ENCODE measurements at regions not wholly inside any gene's neighbourhood (a gene's known extent, or its start where the extent isn't known, plus 50 kb on each side); places are given as distances from the start of the nearest gene placed in this dataset.
"Not testable (repeated sequence)": the region's sequence is repeated elsewhere in the genome, so short reads cannot be mapped to it uniquely, and the experiment has no call there.

DNA sequence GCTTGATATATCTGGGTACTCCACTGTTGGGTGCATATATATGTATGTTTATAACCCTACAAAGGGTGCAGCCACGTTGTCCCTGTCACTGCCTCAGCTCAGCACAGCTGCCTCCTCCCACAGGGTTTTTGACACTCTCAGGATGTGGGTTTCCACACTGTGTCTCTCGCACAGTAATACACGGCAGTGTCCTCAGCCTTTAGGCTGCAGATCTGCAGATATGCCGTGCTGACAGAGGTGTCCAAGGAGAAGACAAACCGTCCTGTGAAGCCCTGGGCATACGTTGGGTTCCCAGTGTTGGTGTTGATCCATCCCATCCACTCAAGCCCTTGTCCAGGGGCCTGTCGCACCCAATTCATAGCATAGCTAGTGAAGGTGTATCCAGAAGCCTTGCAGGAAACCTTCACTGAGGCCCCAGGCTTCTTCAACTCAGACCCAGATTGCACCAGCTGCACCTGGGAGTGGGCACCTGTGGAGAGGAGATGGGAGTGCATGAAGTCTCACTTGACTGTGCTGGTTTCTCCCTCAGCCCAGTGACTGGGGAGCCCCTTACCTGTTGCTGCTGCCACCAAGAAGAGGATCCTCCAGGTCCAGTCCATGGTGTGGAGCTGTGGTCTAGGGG is 498.7 kb downstream of the TMEM121 start:
- Histone ChIP-seq H3K9ac (ENCODE audit: low read depth, low read length) (no peak overlapping the region), H3K27me3 (ENCODE audit: control insufficient read depth, insufficient read depth, low read length) (no peaks in the 10 kb centered on the region), H3K27ac (ENCODE audit: low read depth, low read length) (no peak overlapping the region), H3K9me3 (ENCODE audit: control insufficient read depth, insufficient read depth, low read length) (peaks cover 46% of the 10 kb centered on the region), H3K4me1 (ENCODE audit: control insufficient read depth, insufficient read depth, low read length) (no peaks in the 10 kb centered on the region), H3K36me3 (ENCODE audit: control insufficient read depth, insufficient read depth, low read length) (no peaks in the 10 kb centered on the region), H3K4me3 (ENCODE audit: low read depth, low read length) (no peak overlapping the region)

DNA sequence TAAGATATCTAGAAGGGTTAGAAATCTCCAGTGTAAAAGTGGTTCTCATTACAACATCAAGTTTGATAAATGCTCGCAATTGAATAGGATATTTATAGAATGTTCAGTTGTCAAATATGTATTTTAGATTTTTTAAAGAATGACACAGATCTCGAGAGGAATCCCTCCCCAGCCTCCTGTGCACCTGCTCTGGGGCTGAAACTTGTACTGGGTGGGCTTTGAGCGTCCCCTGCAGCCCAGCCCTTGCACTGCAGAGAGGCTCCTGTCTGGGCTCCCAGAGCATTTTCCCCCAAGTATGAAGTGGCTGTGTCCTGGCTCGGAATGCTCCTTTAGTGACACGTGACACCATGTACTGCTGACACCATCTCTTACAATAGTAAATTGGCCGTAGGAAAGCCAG is 499.6 kb downstream of the TMEM121 start:
- Histone ChIP-seq H3K4me3 (ENCODE audit: low read depth, low read length) (no peak overlapping the region), H3K27me3 (ENCODE audit: control insufficient read depth, insufficient read depth, low read length) (no peaks in the 10 kb centered on the region), H3K9me3 (ENCODE audit: control insufficient read depth, insufficient read depth, low read length) (peaks cover 55% of the 10 kb centered on the region), H3K9ac (ENCODE audit: low read depth, low read length) (no peak overlapping the region), H3K36me3 (ENCODE audit: control insufficient read depth, insufficient read depth, low read length) (no peaks in the 10 kb centered on the region), H3K27ac (ENCODE audit: low read depth, low read length) (no peak overlapping the region), H3K4me1 (ENCODE audit: control insufficient read depth, insufficient read depth, low read length) (no peaks in the 10 kb centered on the region)

DNA sequence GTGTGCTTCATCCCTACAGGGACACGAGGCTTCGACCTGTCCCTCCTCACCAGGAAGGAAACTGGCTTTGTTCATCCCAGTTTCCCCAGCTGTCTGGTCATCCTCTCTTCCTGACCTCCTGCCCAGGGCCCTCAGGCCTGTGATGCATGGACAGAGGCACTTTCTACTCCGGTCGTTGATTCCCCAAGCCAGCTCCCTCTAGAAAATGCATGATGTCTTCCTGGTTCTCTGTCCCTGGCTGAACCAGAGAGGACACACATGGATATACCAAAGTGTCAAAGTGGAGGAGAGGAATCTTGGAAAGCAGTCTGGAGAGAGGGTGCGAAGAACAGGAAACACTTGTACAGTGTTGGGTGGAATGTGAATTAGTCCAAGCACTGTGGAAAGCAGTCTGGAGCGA is 501.4 kb downstream of the TMEM121 start:
- H3K27me3 ChIP-seq (ENCODE audit: control insufficient read depth, insufficient read depth, low read length); H3K9ac ChIP-seq (ENCODE audit: low read depth, low read length); H3K4me1 ChIP-seq (ENCODE audit: control insufficient read depth, insufficient read depth, low read length); H3K4me3 ChIP-seq (ENCODE audit: low read depth, low read length); H3K36me3 ChIP-seq (ENCODE audit: control insufficient read depth, insufficient read depth, low read length); H3K27ac ChIP-seq (ENCODE audit: low read depth, low read length): not testable (repeated sequence)
- peaks cover 61% of the 10 kb centered on the region for H3K9me3 ChIP-seq (ENCODE audit: control insufficient read depth, insufficient read depth, low read length)

DNA sequence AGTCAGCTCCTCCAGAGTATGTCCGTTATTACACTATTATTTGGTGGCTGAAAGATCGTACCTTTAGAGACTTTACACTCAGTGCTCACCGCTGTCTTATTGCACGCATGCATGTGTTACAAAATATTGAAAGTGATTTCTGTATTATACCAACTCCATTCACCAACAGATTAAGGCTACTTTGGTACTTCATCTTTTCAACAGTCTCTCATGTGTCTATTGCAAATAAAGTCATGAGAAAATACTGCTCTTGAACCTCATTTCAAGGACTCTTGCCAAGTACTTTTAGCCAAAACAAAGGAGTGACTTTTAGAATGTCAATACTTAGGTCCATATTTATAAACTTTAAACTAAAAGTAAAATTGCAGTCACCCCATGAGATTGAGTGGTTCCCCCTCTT is 503.6 kb downstream of the TMEM121 start:
- Histone ChIP-seq H3K4me3 (ENCODE audit: low read depth, low read length) (no peak overlapping the region; the same call in 1 of the 2 replicates), H3K9ac (ENCODE audit: low read depth, low read length) (no peak overlapping the region), H3K4me1 (ENCODE audit: control insufficient read depth, insufficient read depth, low read length) (no peaks in the 10 kb centered on the region), H3K9me3 (ENCODE audit: control insufficient read depth, insufficient read depth, low read length) (peaks cover 70% of the 10 kb centered on the region), H3K27me3 (ENCODE audit: control insufficient read depth, insufficient read depth, low read length) (no peaks in the 10 kb centered on the region), H3K27ac (ENCODE audit: low read depth, low read length) (no peak overlapping the region), H3K36me3 (ENCODE audit: control insufficient read depth, insufficient read depth, low read length) (no peaks in the 10 kb centered on the region)

DNA sequence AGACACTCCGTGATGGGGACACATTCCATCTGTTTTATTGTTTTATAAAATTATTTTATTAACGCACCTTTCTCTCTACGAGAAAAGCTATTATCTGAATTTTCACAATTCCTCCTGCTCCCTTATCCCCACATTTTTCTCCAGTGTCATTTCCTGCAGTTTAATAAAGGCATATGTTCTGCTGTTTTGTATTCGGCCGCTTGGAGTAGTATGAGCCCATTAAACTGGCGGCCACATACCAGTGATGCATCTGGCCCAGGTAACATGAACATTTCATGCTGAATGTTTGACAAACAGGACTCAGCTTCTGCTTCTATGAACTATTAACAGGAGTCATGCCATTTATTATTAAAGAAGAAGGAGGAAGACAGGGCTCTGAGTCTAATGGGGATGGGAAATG is 511.0 kb downstream of the TMEM121 start:
- Histone ChIP-seq H3K36me3 (ENCODE audit: control insufficient read depth, insufficient read depth, low read length) (no peaks in the 10 kb centered on the region), H3K27ac (ENCODE audit: low read depth, low read length) (no peak overlapping the region), H3K9me3 (ENCODE audit: control insufficient read depth, insufficient read depth, low read length) (peaks cover 92% of the 10 kb centered on the region), H3K4me1 (ENCODE audit: control insufficient read depth, insufficient read depth, low read length) (no peaks in the 10 kb centered on the region), H3K27me3 (ENCODE audit: control insufficient read depth, insufficient read depth, low read length) (no peaks in the 10 kb centered on the region), H3K9ac (ENCODE audit: low read depth, low read length) (no peak overlapping the region), H3K4me3 (ENCODE audit: low read depth, low read length) (peak overlapping the region; percentile 13; the same call in 1 of the 2 replicates)

DNA sequence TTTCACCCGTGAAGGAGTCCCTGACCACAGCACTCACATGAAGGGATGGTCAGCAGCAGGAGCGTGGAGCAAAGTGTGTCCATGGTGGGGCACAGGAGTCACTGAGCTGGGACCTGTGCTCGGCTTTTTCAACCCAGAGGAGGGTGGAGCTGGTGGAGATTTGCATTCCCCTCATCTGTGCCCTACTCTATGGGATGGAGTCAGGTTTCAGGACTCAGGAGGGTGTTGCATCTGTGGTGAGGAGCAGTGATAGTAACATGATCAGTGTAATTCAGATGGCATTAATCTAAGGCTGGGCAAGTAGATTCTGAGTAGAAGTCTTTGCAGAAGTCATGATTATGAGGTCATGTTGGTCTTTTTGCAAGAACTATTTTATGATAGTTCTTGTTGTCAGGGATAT is 511.9 kb downstream of the TMEM121 start:
- no peaks in the 10 kb centered on the region for H3K27me3 ChIP-seq (ENCODE audit: control insufficient read depth, insufficient read depth, low read length)
- no peak overlapping the region for H3K9ac ChIP-seq (ENCODE audit: low read depth, low read length)
- H3K9me3 ChIP-seq (ENCODE audit: control insufficient read depth, insufficient read depth, low read length), result peaks cover 89% of the 10 kb centered on the region
- no peaks in the 10 kb centered on the region for H3K36me3 ChIP-seq (ENCODE audit: control insufficient read depth, insufficient read depth, low read length)
- H3K27ac ChIP-seq (ENCODE audit: low read depth, low read length), result no peak overlapping the region
- H3K4me3 ChIP-seq (ENCODE audit: low read depth, low read length), result peak overlapping the region; percentile 13; the same call in 1 of the 2 replicates
- H3K4me1 ChIP-seq (ENCODE audit: control insufficient read depth, insufficient read depth, low read length), result no peaks in the 10 kb centered on the region

DNA sequence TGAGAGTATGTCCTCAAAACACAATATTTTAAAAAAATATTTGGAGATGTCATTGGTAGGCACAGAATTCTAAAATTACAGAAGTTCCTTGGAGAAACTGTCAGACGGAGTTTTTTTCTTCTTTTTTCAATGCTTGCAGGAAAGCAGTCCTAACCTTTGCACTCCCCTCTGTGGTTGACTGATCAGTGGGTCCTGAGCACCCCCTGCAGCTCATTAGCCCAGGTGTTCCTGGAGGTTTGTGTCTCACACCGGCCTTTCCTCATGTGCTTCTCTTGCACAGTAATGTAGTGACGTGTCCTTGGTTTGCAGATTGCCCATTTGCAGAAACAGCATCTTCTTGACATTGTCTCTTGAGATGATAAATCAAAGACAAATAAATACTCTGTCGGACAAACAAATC is 513.0 kb downstream of the TMEM121 start:
- Histone ChIP-seq H3K36me3 (ENCODE audit: control insufficient read depth, insufficient read depth, low read length) (no peaks in the 10 kb centered on the region), H3K4me1 (ENCODE audit: control insufficient read depth, insufficient read depth, low read length) (no peaks in the 10 kb centered on the region), H3K9me3 (ENCODE audit: control insufficient read depth, insufficient read depth, low read length) (peaks cover 86% of the 10 kb centered on the region), H3K4me3 (ENCODE audit: low read depth, low read length) (no peak overlapping the region), H3K9ac (ENCODE audit: low read depth, low read length) (no peak overlapping the region), H3K27me3 (ENCODE audit: control insufficient read depth, insufficient read depth, low read length) (no peaks in the 10 kb centered on the region), H3K27ac (ENCODE audit: low read depth, low read length) (no peak overlapping the region)

DNA sequence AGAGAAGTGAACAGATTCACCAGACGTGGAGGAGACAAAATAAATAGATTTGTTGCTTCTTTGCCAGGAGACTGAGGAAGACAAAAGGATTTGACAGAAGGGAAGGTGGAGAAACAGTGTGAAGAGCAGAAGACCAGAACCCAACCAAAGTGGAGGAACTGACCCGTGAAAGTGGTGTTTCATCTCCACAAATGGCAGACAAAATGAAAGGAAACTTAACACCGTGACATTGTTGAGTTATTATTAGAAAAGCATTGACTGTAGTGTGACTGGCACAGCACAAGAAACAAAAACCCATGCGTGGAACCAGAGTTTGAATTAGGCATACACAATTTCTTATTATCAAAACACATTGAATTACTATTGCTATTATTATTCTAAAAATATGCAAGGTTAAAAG is 518.1 kb downstream of the TMEM121 start:
- Histone ChIP-seq H3K4me3 (ENCODE audit: low read depth, low read length) (no peak overlapping the region), H3K27me3 (ENCODE audit: control insufficient read depth, insufficient read depth, low read length) (no peaks in the 10 kb centered on the region), H3K27ac (ENCODE audit: low read depth, low read length) (no peak overlapping the region), H3K4me1 (ENCODE audit: control insufficient read depth, insufficient read depth, low read length) (no peaks in the 10 kb centered on the region), H3K9me3 (ENCODE audit: control insufficient read depth, insufficient read depth, low read length) (peaks cover 86% of the 10 kb centered on the region), H3K9ac (ENCODE audit: low read depth, low read length) (no peak overlapping the region), H3K36me3 (ENCODE audit: control insufficient read depth, insufficient read depth, low read length) (no peaks in the 10 kb centered on the region)

DNA sequence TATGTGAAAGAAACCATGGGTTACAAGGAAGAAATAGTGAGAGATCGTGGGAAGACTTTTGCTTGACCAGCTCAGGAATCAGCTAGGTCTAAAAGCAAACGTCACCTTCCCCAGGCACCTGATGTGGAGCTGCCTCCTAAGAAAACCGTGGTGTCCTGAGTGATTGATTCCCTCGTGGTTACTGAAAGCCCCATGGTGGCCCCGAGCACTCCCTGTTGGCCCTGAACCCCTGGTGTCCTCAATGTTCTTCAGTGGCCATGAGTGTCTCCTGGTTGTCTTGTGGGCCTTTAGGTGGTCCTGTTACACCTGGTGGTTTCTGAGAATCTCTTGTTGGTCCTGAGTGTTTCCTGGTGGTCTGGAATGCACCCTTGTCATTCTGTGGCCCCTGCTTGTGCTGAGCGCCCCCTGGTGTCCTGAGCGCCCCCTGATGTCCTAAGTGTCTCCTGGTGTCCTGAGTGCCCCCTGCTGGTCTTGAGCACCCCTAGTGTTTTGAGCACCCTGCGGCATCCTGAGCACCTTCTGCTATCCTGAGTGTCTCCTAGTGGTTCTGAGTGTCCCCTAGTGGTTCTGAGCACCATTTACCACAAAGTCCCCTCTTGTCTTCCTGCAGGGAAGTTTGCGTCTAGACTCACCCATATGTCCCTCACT is 518.7 kb downstream of the TMEM121 start:
- no peaks in the 10 kb centered on the region for H3K27me3 ChIP-seq (ENCODE audit: control insufficient read depth, insufficient read depth, low read length)
- H3K27ac ChIP-seq (ENCODE audit: low read depth, low read length), result no peak overlapping the region
- H3K9ac ChIP-seq (ENCODE audit: low read depth, low read length), result no peak overlapping the region
- H3K9me3 ChIP-seq (ENCODE audit: control insufficient read depth, insufficient read depth, low read length), result peaks cover 85% of the 10 kb centered on the region
- H3K36me3 ChIP-seq (ENCODE audit: control insufficient read depth, insufficient read depth, low read length), result no peaks in the 10 kb centered on the region
- no peak overlapping the region for H3K4me3 ChIP-seq (ENCODE audit: low read depth, low read length)
- no peaks in the 10 kb centered on the region for H3K4me1 ChIP-seq (ENCODE audit: control insufficient read depth, insufficient read depth, low read length)

DNA sequence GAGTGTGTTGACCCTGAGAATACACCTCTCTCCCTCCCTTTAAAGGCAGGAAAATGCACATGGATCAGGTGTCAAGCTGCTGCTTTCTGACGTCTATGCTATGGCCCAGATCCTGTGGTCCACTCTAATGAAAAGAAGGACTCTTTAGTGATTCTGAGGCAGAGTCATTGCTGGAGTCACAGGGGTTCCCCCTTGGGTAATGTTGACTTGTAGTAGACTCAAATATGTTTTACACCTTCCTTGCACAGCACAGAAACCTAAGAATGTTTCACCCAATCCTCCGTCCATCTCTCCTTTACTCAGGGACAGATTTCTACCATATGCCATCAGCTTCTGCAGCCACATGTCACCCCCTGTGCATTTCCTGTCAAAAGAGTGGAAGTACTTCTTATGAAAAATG is 525.4 kb downstream of the TMEM121 start:
- peaks cover 96% of the 10 kb centered on the region for H3K9me3 ChIP-seq (ENCODE audit: control insufficient read depth, insufficient read depth, low read length)
- no peaks in the 10 kb centered on the region for H3K36me3 ChIP-seq (ENCODE audit: control insufficient read depth, insufficient read depth, low read length)
- no peak overlapping the region for H3K4me3 ChIP-seq (ENCODE audit: low read depth, low read length)
- H3K9ac ChIP-seq (ENCODE audit: low read depth, low read length), result no peak overlapping the region
- no peak overlapping the region for H3K27ac ChIP-seq (ENCODE audit: low read depth, low read length)
- H3K4me1 ChIP-seq (ENCODE audit: control insufficient read depth, insufficient read depth, low read length), result no peaks in the 10 kb centered on the region
- H3K27me3 ChIP-seq (ENCODE audit: control insufficient read depth, insufficient read depth, low read length), result no peaks in the 10 kb centered on the region

DNA sequence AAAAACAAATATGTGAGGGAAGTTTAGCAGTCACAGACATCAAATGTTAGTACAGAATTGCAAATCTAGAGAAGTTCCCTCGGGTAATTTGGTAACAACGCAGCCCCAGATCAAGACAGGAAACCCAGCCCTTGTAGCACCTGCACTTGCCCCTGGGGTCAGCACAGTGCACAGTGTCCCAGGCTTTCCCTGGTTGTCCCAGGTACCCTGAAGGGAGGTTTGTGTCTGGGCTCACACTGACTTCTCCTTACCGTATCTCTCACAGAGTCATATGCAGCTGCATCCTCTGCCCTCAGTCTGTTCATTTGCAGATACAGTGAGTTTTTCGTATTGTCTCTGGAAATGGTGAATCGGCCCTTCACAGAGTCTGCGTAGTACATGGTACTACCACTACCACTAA is 528.9 kb downstream of the TMEM121 start:
- H3K4me1 ChIP-seq (ENCODE audit: control insufficient read depth, insufficient read depth, low read length), result no peaks in the 10 kb centered on the region
- H3K9me3 ChIP-seq (ENCODE audit: control insufficient read depth, insufficient read depth, low read length), result peaks cover 92% of the 10 kb centered on the region
- H3K27me3 ChIP-seq (ENCODE audit: control insufficient read depth, insufficient read depth, low read length), result no peaks in the 10 kb centered on the region
- no peak overlapping the region for H3K27ac ChIP-seq (ENCODE audit: low read depth, low read length)
- no peak overlapping the region for H3K9ac ChIP-seq (ENCODE audit: low read depth, low read length)
- H3K4me3 ChIP-seq (ENCODE audit: low read depth, low read length), result no peak overlapping the region
- H3K36me3 ChIP-seq (ENCODE audit: control insufficient read depth, insufficient read depth, low read length), result no peaks in the 10 kb centered on the region
